ENCODE measurements at regions not wholly inside any gene's neighbourhood (a gene's known extent, or its start where the extent isn't known, plus 50 kb on each side); places are given as distances from the start of the nearest gene placed in this dataset.

GRCh38 chr2:240199133-240199870 lies 58.8 kb upstream of the OTOS start:
- Histone ChIP-seq H3K4me1 (ENCODE audit: control insufficient read depth, low read length) (no peaks in the 10 kb centered on the region), H3K9me3 (ENCODE audit: control insufficient read depth, insufficient read depth, low read length) (no peaks in the 10 kb centered on the region), H4K20me1 (ENCODE audit: control insufficient read depth, insufficient read depth, low read depth, low read length) (no peaks in the 10 kb centered on the region), H3F3A (ENCODE audit: control insufficient read depth, insufficient read depth) (no peaks in the 10 kb centered on the region), H3K79me2 (ENCODE audit: control insufficient read depth, low read length) (no peaks in the 10 kb centered on the region), H3K4me2 (ENCODE audit: low read length) (no peak overlapping the region), H3K4me3 (ENCODE audit: low read length) (no peak overlapping the region), H3K27ac (ENCODE audit: low read depth, low read length) (no peak overlapping the region), H3K9me2 (replicated peaks; ENCODE audit: control insufficient read depth, low read length) (no peaks in the 10 kb centered on the region), H3K36me3 (ENCODE audit: control insufficient read depth, low read length) (no peaks in the 10 kb centered on the region), H3K27me3 (ENCODE audit: control insufficient read depth, low read length) (no peaks in the 10 kb centered on the region)
- TF ChIP-seq, protein P1, sequence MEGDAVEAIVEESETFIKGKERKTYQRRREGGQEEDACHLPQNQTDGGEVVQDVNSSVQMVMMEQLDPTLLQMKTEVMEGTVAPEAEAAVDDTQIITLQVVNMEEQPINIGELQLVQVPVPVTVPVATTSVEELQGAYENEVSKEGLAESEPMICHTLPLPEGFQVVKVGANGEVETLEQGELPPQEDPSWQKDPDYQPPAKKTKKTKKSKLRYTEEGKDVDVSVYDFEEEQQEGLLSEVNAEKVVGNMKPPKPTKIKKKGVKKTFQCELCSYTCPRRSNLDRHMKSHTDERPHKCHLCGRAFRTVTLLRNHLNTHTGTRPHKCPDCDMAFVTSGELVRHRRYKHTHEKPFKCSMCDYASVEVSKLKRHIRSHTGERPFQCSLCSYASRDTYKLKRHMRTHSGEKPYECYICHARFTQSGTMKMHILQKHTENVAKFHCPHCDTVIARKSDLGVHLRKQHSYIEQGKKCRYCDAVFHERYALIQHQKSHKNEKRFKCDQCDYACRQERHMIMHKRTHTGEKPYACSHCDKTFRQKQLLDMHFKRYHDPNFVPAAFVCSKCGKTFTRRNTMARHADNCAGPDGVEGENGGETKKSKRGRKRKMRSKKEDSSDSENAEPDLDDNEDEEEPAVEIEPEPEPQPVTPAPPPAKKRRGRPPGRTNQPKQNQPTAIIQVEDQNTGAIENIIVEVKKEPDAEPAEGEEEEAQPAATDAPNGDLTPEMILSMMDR (IDR thresholded peaks at IDR 0.05; ENCODE audit: low read depth, low read length, poor library complexity, severe bottlenecking) = no peak
- TF ChIP-seq EZH2phosphoT487 (IDR thresholded peaks at IDR 0.05; ENCODE audit: borderline replicate concordance, low read length) = no peak

DNA sequence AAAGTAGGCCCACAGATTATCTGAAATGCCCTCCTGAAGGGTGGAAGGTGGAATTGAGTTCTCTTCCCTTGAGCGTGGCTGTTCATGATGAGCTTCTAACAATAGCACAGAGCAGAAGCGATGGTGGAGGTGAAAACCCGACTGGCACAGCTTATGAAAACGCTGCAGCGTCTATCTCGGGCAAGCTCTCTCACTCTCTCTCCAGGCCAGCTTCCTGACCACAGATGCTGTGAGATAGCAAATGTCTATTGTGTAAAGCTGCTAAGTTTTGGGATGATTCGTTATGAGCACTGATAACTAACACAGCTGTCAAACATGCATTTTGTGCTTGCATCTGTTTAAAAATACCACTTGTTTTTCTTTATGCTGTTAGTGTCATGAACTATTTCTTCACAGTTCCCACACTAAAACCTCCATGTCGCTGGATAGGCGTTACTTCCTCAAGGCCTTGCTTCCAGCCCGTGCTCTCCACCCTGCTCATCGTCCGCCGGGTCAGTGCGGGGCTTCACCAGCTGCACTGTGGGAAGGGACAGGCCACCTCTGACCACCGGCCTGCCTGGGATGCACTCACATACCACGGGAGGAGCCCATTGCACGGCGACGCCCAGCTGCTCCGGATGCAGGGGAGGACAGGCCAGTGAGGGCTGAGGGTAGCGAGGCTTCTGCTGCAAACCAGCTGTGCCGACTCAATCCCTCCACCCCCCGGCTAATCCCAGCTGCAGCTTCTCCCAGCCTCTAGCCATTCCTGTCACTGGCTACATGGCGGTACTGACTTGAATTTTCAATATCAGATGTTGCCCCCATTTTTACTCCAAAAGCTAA lies 60.0 kb upstream of the OTOS start:
- Histone ChIP-seq H3K79me2 (ENCODE audit: control insufficient read depth, low read length) (no peaks in the 10 kb centered on the region), H4K20me1 (ENCODE audit: control insufficient read depth, insufficient read depth, low read depth, low read length) (no peaks in the 10 kb centered on the region), H3K4me2 (ENCODE audit: low read length) (no peak overlapping the region), H3K9me3 (ENCODE audit: control insufficient read depth, insufficient read depth, low read length) (no peaks in the 10 kb centered on the region), H3F3A (ENCODE audit: control insufficient read depth, insufficient read depth) (no peaks in the 10 kb centered on the region), H3K9me2 (replicated peaks; ENCODE audit: control insufficient read depth, low read length) (no peaks in the 10 kb centered on the region), H3K4me1 (ENCODE audit: control insufficient read depth, low read length) (no peaks in the 10 kb centered on the region), H3K27me3 (ENCODE audit: control insufficient read depth, low read length) (no peaks in the 10 kb centered on the region), H3K36me3 (ENCODE audit: control insufficient read depth, low read length) (no peaks in the 10 kb centered on the region), H3K27ac (ENCODE audit: low read depth, low read length) (no peak overlapping the region), H3K4me3 (ENCODE audit: low read length) (no peak overlapping the region)
- TF ChIP-seq, protein P1 (IDR thresholded peaks at IDR 0.05; ENCODE audit: low read depth, low read length, poor library complexity, severe bottlenecking) = no peak
- no peak for TF ChIP-seq EZH2phosphoT487 (IDR thresholded peaks at IDR 0.05; ENCODE audit: borderline replicate concordance, low read length)

DNA sequence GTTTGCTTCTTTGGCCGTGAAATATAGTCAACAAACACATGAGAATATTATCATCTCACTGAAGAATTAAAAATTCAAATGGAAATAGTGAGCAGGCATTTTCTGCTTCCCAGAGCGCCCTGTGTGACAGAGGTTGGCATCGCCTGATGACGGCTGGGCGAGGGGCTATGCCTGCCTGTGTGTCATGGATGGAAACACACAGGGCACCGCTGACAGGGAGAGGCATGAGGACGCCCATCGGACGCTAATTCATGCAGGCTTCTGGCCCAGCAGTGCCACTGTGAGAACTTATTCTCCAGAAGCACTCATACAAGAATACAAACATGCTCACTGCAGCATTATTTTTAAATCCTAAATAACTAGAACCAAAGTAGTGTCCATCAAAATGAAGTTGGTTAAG lies 61.4 kb upstream of the OTOS start:
- no peaks in the 10 kb centered on the region for H3K9me3 ChIP-seq (ENCODE audit: control insufficient read depth, insufficient read depth, low read length)
- H4K20me1 ChIP-seq (ENCODE audit: control insufficient read depth, insufficient read depth, low read depth, low read length) = no peaks in the 10 kb centered on the region
- no peaks in the 10 kb centered on the region for H3K27me3 ChIP-seq (ENCODE audit: control insufficient read depth, low read length)
- H3K27ac ChIP-seq (ENCODE audit: low read depth, low read length) = no peak overlapping the region
- no peaks in the 10 kb centered on the region for H3K36me3 ChIP-seq (ENCODE audit: control insufficient read depth, low read length)
- no peaks in the 10 kb centered on the region for H3K79me2 ChIP-seq (ENCODE audit: control insufficient read depth, low read length)
- no peak overlapping the region for H3K4me3 ChIP-seq (ENCODE audit: low read length)
- H3K4me2 ChIP-seq (ENCODE audit: low read length) = no peak overlapping the region
- no peaks in the 10 kb centered on the region for H3K9me2 ChIP-seq (replicated peaks; ENCODE audit: control insufficient read depth, low read length)
- TF ChIP-seq EZH2phosphoT487 (IDR thresholded peaks at IDR 0.05; ENCODE audit: borderline replicate concordance, low read length) = no peak
- TF ChIP-seq, protein P1 (IDR thresholded peaks at IDR 0.05; ENCODE audit: low read depth, low read length, poor library complexity, severe bottlenecking) = no peak
- H3F3A ChIP-seq (ENCODE audit: control insufficient read depth, insufficient read depth) = no peaks in the 10 kb centered on the region
- no peaks in the 10 kb centered on the region for H3K4me1 ChIP-seq (ENCODE audit: control insufficient read depth, low read length)

All from DOHH2 (cell line).